ENCODE measurements at regions not wholly inside any gene's neighbourhood (a gene's known extent, or its start where the extent isn't known, plus 50 kb on each side); places are given as distances from the start of the nearest gene placed in this dataset.
"Not testable (repeated sequence)": the region's sequence is repeated elsewhere in the genome, so short reads cannot be mapped to it uniquely, and the experiment has no call there.

DNA sequence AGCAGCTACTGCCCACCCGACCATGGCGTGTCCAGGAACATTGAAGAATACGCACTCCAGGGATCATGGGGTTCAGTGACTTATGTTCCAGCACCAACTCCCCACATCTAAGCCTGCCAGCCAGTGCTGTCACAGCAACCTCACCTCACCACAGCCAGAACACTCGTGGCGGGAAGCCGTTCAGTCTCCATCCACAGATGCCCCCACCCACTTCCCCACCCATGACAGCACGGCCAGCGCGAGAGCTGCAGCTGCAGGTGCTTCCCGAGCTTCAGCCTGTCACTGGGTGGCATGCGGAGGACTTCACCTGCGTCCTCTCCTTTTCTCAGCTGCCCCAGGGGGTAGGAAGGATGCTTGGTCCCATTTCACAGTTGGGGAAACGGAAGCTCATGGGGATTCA is 50.3 kb downstream of the RBFOX3 start:
- no peak for DNase-seq

DNA sequence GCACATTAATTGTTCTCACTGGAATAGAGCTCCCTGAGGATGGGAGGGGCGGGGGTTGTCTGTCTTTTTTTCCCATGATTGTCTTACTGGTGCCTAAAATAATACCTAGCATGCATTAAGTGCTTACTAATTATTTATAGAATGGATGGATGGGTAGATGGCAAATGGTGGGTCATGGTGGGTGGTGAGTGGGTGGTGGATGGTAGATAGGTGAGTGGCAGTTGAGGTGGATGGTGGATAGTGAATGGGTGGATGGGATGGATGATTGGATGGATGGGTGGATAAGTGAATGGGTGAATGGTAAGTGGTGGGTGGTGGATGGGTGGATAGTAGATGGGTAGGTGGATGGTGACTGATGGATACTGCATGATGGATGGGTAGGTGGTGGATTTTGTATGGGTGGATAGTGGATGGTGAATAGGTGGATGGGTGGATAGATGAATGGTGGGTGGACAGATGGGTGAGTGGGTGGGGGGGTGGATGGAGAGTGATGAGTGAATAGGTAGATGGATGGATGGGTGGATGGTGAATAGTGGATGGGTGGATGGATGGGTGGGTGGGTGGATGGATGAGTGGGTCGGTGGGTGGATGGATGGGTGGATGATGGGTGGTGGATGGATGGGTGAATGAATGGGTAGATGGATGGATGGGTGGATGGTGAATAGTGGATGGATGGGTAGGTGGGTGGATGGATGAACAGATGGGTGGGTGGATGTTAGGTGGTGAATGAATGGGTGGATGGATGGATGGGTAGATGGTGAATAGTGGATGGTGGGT is 51.6 kb downstream of the RBFOX3 start:
- DNase-seq = no peak

DNA sequence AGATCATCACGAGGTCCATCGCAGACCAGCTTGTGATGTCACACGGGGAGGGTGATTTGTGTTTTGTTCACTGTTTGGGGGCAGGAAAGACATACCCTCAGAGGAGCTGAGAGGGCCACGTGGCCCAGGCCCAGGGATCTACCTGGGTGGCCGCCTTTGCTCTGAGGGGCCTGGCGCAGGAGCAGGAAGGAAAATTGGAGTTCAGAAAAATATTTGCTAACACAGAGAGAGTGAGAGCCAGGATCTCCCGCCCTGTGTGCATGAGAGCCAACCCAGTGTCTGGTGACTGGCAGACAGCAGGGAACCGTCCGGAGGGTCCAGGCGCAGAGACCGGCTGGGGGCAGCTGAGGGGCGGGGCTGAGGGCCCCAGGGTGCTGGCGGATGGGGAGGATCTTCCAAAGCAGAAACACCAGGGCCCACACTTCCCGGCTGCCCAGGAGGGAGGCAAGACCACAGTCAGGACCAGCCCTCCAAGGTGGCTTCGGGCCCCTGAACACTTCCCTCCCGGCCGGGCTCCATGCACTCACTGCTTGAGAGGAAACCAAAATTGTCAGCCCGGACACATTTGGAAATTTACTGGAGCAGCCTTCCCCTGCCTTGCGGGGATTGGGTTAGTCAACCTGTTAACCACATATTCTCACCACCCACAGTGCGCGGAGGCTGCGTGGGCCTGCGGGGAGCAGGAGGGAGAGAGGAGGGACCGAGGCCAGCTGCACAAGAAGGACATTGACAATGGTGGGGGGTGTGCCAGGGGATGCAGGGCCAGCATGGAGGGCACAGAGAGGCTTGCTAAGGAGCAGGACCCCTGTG is 52.6 kb downstream of the RBFOX3 start:
- DNase-seq = no peak

DNA sequence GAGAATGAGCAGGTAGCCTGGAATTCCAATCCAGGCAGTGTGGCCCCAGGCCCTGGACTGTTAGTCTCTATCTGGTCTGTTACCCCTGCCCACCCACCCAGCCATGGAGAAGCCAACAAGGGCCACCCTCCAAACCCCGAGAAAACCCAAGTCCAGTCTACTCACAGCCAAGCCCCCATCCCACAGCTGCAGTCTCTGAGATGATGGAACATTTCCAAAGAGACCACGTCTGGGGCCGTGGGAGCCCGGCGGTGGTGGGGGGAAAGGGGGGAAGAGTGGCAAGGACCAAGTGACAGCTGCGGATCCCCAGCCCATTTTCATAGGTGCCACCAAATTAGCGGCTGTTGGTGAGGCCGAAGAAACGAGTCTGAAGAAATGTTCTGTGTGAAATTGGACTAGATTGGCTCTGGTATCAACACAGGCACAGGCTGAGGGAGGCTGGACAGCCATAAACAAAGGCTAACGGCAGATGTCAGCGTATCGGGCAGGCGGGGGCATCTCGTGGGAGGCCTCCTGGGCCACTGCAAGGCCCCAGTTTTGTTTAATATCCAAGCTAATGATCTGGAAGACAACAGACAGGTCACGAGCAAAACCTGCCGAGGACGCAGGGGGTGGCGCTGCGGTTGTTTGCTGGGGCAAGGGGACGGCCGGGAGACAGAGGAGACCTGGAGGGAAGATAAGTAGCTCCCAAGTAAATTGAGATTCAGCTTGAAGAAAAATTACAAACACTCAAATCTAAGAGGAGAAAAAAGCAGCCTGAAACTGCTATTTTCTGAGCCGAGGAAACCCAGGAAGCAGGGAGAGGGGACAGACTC is 53.4 kb downstream of the RBFOX3 start:
- DNase-seq = no peak

DNA sequence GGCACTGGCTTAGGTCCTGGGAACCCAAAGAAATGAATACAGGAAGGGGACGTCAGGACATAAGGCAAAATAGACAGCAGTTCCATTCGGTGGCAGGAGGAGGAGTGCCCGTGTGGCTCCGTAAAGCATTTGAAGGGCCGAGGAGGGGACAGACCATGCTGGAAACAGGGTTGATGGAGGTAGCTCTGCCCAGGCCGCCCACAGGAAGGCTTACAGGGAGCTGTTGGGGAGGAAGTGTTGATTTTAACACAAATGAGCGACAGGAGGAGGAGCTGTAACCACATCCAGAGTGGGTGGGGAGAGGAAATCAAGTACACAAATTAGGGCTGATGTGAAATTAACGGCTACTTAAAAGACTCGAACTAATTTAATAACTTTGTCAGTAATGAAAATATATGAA is 54.6 kb downstream of the RBFOX3 start:
- no peak for DNase-seq

DNA sequence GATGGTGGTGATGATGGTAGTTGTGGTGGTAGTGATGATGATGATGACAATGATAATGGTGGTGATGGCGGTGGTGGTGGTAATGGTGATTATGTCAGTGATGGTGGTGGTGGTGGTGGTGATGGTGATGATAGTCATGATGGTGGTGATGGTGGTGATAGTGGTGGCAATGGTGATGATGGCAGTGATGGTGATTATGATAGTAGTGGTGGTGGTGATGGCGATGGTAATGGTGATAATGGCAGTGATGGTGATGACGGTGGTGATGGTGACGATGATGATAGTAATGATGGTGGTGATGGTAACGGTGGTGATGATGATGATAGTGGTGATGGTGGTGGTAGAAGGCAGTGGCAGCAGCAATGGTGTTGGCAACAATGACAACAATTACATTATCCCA is 55.3 kb downstream of the RBFOX3 start:
- no peak for DNase-seq

DNA sequence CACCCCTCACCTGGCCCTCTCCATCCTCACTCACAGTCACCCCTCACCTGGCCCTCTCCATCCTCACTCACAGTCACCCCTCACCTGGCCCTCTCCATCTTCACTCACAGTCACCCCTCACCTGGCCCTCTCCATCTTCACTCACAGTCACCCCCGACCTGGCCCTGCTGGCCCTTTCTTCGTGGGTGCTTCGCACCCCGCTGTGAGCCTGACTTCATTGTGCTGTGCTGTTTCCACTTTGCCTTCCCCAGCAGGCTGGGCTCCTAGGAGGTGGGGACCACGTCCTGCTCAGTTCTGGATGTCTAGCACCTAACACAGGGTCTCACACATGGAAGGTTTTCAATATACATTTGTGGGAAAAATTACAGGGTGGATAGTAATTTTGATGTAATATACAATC is 56.5 kb downstream of the RBFOX3 start:
- not testable (repeated sequence) for DNase-seq

DNA sequence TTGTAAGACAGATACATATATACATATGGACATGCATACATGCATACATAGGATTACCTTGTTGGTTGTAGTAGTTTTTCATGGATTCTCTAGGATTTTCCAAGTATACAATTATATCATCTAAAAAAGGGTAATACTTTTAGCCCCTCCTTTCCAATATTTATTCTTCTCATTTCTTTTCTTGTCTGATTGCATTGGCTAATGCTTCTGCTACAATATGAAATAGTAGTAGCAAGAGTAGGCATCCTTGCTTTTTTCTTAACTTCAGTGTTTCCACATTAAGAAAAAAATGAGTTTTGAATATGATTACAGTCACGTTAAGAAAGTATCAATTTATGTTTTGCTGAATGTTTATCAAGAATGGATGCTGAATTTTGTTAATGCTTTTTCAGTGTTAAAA is 58.0 kb downstream of the RBFOX3 start:
- DNase-seq = no peak

DNA sequence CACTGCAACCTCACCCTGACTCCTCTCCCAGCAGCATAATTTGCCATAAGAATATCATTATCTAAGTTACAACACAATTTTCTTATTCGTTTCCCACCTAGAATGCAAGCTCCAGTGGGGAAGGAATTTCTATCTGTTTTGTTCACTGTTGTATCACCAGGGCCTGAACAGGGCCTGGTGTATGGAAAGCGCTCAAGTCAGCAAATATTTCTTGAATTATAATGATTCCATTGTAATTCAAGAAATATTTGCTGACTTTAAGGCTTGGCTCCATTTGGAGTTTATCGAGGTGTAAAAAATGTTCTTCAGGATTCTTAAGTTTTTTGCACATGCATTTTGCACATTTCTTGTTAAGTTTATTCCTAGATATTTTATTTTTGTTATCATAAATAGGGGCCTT is 58.4 kb downstream of the RBFOX3 start:
- no peak for DNase-seq

DNA sequence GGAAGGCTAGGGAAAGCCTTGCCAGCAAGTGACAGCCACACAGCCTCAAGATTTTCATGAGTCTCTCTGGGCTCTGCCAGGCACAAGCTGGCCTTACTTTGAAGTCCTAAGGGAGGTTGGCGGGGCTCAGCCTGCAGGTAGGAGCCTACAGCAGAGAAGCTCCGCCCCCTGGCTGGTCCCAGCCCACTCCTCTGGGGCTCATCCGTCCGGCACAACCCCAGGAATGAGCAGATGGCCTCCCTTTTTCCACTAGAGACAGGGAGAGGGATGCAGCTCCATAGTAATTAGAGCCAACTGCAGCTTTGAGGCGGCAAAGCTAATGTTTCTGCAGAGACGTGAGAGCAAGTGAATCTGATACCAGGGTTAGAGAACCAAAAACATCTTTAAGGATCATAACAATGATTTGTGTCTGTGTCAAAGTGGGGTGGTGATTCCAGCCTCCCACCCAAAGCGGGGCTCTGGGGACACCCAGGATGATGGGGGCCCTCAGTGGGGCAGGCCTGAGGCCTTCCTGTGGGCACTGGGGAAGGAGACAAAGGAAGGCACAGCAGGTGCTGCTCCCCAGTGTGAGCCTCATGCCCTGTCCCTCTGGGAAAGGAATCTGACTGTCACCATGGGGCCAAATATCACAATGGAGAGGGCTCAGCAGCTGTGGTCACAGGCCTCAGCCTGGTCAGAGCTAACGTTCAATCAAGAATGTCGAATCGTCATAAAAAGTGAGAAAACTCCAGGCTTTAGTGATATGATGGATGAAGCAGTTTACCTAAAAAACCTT is 61.5 kb downstream of the RBFOX3 start:
- no peak for DNase-seq

DNA sequence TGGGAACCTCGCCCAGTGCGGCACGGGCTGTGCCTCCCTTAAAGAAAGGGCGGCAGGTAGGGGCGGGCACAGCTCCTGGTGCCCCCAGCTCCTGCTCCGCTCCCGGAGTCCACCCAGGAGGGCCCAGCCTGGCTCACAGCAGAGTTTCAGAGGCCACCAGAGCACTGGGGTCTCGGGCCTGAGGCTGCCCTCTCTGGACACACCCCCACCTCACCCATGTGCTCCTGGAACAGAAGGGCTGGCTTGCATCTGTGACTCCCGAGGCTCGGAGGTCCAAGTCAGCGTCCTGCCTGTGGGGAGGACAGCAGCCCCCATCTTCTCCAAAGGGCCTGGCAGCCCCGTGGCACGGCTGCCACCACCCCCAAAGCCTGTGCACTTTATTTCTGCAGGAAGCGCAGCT is 62.7 kb downstream of the RBFOX3 start:
- no peak for DNase-seq

DNA sequence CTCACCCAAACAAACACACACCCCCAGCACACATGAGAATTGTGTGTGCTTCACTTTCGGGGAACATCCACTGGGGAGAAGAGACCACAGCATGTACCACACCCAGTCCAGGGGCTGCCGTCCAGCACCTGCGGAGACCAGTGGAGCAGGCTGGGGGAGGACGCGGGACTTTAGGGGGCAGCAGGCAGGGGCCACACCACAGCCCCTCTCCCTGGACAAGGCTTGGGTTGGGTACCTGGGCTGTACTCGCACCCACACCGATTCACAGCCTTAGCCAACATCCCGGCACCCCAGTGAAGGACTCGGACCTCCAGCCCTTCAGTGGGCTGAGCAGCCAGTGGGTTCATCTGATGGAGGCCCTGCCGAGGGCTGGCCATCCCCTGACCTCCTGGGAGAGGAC is 63.3 kb downstream of the RBFOX3 start:
- DNase-seq = no peak

DNA sequence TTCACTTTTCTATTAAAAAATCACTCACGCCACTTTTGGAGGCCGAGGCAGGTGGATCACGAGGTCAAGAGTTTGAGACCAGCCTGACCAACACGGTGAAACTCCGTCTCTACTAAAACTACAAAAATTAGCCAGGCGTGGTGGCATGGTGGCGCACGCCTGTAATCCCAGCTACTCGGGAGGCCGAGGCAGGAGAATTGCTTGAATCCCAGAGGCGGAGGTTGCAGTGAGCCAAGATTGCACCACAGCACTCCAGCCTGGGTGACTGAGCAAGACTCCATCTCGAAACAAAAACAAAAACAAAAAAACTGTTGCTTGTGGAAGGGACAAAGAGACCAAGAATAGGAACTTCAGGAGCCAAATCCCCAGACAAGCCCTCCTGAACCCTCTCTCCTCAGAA is 63.7 kb downstream of the RBFOX3 start:
- DNase-seq = not testable (repeated sequence)

DNA sequence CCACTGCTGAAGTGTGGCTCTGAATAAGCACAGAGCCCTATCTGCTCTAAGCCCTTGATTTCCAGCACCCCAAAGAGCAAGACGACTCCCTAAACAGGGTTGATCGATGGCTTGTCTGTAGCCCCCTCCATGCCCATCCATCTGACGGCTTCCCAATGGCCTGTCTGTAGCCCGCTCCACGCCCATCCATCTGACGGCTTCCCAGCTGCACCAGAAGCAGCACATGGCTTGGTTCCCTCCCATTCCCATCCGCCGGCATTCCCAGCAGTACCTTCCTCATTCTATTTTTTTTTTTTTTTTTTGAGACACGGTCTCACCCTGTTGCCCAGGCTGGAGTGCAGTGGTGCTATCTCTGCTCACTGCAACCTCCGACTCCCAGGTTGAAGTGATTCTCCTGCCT is 64.5 kb downstream of the RBFOX3 start:
- DNase-seq = no peak

DNA sequence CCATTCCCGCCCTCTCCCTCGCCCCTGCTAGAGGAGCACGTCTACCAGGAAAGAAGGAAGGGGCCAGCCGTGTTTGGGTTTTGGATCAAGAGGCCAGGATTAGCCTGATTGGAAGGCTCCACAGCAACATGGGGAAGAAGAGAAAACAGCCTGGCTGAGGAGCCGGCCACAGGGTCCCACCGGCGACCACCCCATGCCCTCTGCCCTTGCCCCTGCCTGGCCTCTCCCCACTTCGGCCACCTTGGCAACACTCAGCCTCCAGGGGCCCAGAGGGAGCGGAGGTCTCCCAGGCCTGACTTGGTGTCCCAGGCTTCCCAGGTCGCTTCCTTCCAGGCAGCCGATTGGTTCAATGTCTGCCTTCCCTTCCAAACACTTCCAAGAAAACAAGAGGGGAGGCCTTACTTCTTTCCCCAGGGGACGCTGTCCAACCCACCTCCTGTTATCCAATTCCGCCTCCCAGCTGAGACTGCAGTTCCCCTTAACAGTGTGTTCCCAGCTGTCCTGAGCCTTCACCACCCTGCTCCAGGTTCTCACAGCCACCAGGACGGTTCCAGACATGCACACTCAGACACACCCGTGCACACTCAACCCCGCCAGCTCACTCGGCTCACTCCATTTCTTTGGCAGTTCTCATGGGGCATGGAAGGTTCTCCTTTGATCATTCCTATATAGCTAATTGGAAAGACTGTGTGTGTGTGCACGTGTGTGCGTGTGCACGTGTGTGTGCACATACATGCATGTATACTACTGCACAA is 65.4 kb downstream of the RBFOX3 start:
- no peak for DNase-seq

DNA sequence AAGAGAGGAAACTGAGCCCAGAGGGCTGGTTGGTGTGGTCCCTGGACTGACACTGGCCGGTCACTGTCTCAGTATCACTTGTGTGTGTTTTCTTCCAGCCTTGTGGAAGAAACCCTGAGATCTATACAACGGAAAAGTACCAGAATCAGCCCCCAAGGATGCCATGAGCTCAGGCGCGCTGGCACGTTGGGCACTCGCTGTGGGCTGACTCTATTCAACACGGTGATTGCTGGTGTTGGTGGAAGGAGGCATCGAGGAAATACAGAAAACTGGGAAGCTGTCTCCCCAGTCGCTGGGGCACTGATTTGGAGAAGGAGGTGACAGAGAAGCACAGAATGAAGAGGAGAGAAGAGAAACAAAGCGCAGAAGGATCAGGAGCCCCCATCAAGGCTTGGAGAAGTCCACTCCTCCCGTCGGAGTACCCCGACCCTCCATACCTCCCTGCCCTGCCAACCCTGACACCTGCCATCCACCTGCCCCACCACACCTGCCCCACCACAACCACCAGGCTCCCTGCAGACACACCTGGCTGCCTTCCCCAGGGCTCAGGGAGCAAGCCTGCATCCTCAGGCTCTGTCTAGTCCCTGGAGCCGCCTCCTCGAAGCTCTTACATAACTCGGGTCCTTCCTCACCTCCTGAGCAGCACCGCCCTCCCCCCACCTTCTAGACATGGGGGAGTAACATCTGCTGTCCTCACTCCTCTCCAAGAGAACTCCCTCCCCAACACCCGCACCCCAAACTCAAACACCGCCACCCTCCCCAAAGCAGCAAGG is 66.5 kb downstream of the RBFOX3 start:
- no peak for DNase-seq

DNA sequence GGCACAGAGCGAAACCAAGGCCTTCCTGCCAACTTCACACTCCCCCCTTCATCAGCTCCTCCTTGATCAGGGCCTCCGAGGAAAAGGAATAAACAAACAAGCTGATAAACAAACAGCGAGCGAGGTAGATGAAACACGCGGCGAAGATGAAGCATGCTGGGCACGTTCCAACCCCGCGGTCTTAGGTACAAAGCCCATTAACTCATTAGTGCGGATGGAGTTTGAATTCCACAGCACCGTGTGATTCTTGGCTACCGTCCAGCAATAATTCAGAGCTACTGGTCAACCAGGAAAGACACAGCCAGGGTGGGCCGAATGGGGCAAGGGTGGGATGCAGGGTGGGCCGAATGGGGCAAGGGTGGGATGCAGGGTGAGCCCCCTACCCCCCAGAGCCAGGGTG is 67.3 kb downstream of the RBFOX3 start:
- no peak for DNase-seq

DNA sequence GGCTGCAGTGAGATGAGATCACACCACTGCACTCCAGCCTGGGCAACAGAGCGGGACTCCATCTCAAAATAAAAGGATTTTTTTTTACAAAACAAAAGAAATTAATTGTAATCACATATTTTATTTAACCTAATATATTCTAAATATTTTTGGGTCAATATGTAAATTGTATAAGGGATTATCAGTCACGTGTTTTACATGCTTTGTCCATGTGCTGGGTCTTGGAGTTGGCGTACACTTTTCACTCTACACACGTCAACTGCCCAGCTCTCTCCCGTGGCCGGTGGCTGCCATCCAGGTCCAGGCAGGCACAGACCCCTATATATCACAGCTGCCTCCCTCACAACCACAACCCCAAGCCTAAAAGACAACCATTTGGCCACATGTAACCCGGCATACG is 68.1 kb downstream of the RBFOX3 start:
- DNase-seq = no peak

DNA sequence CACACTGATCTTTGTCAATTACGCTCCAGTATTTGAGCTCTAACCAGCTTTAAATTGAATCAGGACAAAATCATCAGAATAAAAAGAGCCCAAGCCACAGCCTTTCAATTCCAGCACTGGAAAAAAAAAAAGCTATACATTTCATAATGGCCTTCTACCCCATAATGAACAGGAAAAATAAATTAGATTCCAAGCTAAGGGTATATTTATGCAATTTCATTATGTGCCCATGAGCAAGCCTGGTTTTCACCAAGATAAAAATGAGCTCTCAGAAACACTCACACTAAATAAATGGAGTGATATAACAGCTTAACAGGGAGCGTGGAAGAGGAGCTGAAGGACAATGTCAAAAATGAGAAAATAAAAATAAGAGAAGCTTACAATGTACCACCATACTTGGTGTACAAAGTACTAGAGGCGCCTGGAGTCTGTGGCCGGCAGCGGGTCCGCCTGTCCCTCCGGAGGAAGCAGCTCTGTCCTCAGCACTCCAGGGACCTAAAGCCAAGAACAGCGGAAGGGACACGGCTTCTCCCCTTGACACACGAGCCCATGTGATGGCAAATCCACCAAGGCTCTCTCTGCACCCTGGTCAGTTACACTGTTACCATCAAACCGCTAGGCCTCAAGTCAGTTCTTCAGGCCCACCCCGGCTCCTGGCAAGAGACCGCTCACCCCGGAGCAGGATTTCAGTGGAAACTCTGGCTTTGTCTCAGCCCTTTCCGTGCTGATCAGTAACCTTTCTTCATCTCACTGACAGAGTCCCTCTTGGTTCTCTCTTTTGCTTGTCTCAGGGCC is 69.6 kb downstream of the RBFOX3 start:
- no peak for DNase-seq

All from CD4-positive, alpha-beta T cell treated with Interleukin-6 for 4 hours (primary cell).